PFSK-1 (cell line): ENCODE measurements at regions not wholly inside any gene's neighbourhood (a gene's known extent, or its start where the extent isn't known, plus 50 kb on each side); places are given as distances from the start of the nearest gene placed in this dataset.

ENCODE experiments used
- FOXP2 ChIP-seq: optimal IDR thresholded peaks from 2 replicates; pipeline ENCODE3; 2011; ENCODE audit warnings: borderline replicate concordance, control low read depth, inconsistent platforms; ENCODE audit not compliant: insufficient read depth; ENCODE audit errors: extremely low read length, extremely low read depth
- SIN3A ChIP-seq: IDR thresholded peaks from 2 replicates; pipeline ENCODE4 v1.6.1; 2012; ENCODE audit warnings: mild to moderate bottlenecking, low read length, moderate library complexity, borderline replicate concordance; ENCODE audit not compliant: insufficient read depth
- TF ChIP-seq, protein P1 (sequence below), 2 experiments: IDR thresholded peaks; 2 replicates each; pipeline versions ENCODE4 v1.6.1 to v1.8.0; 2011 to 2012; ENCODE audit warnings: low read depth in 2 of 2, low read length in 2 of 2, control low read depth in 1 of 2, inconsistent platforms in 1 of 2, mild to moderate bottlenecking in 1 of 2, moderate library complexity in 1 of 2; ENCODE audit not compliant: insufficient read depth in 1 of 2

DNA sequence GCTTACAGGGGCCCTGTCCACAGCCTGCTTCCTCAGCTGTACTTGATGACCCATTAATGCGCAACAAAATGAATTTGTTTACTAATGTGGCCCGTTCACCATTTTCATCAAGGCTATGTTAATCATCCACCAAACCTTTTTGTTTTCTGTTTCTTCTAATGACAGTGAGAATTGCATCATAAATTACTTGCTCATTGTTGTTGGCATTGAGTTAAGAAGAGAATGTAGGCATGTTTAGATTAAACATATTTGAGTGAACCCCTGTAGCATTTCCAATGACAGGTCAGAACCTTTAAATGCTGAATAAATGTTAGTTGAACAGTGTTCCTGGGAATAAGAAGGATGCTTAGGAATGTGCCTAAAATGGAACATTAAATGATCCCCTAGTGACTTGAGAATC is 183.4 kb downstream of the SPRY1 start:
- TF ChIP-seq, protein P1, sequence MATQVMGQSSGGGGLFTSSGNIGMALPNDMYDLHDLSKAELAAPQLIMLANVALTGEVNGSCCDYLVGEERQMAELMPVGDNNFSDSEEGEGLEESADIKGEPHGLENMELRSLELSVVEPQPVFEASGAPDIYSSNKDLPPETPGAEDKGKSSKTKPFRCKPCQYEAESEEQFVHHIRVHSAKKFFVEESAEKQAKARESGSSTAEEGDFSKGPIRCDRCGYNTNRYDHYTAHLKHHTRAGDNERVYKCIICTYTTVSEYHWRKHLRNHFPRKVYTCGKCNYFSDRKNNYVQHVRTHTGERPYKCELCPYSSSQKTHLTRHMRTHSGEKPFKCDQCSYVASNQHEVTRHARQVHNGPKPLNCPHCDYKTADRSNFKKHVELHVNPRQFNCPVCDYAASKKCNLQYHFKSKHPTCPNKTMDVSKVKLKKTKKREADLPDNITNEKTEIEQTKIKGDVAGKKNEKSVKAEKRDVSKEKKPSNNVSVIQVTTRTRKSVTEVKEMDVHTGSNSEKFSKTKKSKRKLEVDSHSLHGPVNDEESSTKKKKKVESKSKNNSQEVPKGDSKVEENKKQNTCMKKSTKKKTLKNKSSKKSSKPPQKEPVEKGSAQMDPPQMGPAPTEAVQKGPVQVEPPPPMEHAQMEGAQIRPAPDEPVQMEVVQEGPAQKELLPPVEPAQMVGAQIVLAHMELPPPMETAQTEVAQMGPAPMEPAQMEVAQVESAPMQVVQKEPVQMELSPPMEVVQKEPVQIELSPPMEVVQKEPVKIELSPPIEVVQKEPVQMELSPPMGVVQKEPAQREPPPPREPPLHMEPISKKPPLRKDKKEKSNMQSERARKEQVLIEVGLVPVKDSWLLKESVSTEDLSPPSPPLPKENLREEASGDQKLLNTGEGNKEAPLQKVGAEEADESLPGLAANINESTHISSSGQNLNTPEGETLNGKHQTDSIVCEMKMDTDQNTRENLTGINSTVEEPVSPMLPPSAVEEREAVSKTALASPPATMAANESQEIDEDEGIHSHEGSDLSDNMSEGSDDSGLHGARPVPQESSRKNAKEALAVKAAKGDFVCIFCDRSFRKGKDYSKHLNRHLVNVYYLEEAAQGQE (IDR thresholded peaks at IDR 0.05; ENCODE audit: insufficient read depth in 1 of 2, low read depth in 2 of 2, low read length in 2 of 2): no peak
- TF ChIP-seq SIN3A (no peak), FOXP2 (no peak)
